HG03159 (cell line): ENCODE measurements at regions not wholly inside any gene's neighbourhood (a gene's known extent, or its start where the extent isn't known, plus 50 kb on each side); places are given as distances from the start of the nearest gene placed in this dataset.

Experiments
- ATAC-seq: cut with Tn5 transposase; IDR thresholded peaks from one replicate; pipeline ENCODE4 v1.9.1; 2021; ENCODE audit warnings: mild to moderate bottlenecking, moderate library complexity; ENCODE audit not compliant: unreplicated experiment

GRCh38 chr21:43304621-43305335 is 122.2 kb downstream of the SIK1 start:
- ATAC-seq = no peak

GRCh38 chr21:43304206-43304605 is 122.7 kb downstream of the SIK1 start:
- no peak for ATAC-seq

GRCh38 chr21:43303275-43304178 is 123.4 kb downstream of the SIK1 start:
- ATAC-seq = no peak

- ATAC-seq = no peak
Observed at GRCh38 chr21:43302769-43303168, 124.2 kb downstream of the SIK1 start.

- no peak for ATAC-seq
Observed at GRCh38 chr21:43302062-43302700, 124.8 kb downstream of the SIK1 start.

GRCh38 chr21:43301409-43302061 is 125.4 kb downstream of the SIK1 start:
- ATAC-seq = no peak

GRCh38 chr21:43300496-43301408 is 126.2 kb downstream of the SIK1 start:
- no peak for ATAC-seq

- ATAC-seq = no peak
Observed at GRCh38 chr21:43299441-43300277, 127.3 kb downstream of the SIK1 start.

- ATAC-seq = no peak
Observed at GRCh38 chr21:43298546-43299440, 128.1 kb downstream of the SIK1 start.

- ATAC-seq = no peak
Observed at GRCh38 chr21:43297989-43298388, 128.9 kb downstream of the SIK1 start.

- no peak for ATAC-seq
Observed at GRCh38 chr21:43297391-43297981, 128.7 kb downstream of the CRYAA start.

GRCh38 chr21:43295066-43295958 is 126.5 kb downstream of the CRYAA start:
- ATAC-seq = no peak

GRCh38 chr21:43294194-43294902 is 125.5 kb downstream of the CRYAA start:
- no peak for ATAC-seq

- ATAC-seq = no peak
Observed at GRCh38 chr21:43292866-43293142, 124.0 kb downstream of the CRYAA start.

GRCh38 chr21:43292041-43292865 is 123.4 kb downstream of the CRYAA start:
- no peak for ATAC-seq
